Neural cell (in vitro differentiated cells): ENCODE measurements at regions not wholly inside any gene's neighbourhood (a gene's known extent, or its start where the extent isn't known, plus 50 kb on each side); places are given as distances from the start of the nearest gene placed in this dataset.
A peak's percentile ranks its signal among the peaks of the same experiment; 100 is the strongest.

ENCODE experiments used
- H2AFZ ChIP-seq: fragments of 200-600, 300-800 bp; sonication (generic), shearing (Covaris generic); 2 replicates; pipeline ENCODE4 v1.6.0; 2014; ENCODE audit warnings: low read depth, mild to moderate bottlenecking, antibody characterized with exemption, low read length, moderate library complexity
- H3F3A ChIP-seq: fragments of 200-600 bp; shearing (Covaris generic); 2 replicates; pipeline ENCODE4 v1.6.1; 2016; ENCODE audit warnings: mild to moderate bottlenecking, moderate library complexity, mixed read lengths, antibody characterized with exemption, low read length; ENCODE audit not compliant: insufficient read depth, poor library complexity, severe bottlenecking
- H3K27ac ChIP-seq: fragments of 200-600, 300-800 bp; sonication (generic), shearing (Covaris generic); 2 replicates; pipeline ENCODE4 v1.5.1; 2014; ENCODE audit warnings: mild to moderate bottlenecking, low read length, moderate library complexity
- H3K27me3 ChIP-seq: fragments of 300-800, 200-600 bp; sonication (generic), shearing (Covaris generic); 2 replicates; pipeline ENCODE4 v1.6.0; 2014; ENCODE audit warnings: mild to moderate bottlenecking, low read depth, low read length, moderate library complexity; ENCODE audit not compliant: insufficient read depth
- H3K36me3 ChIP-seq: fragments of 300-800, 200-600 bp; sonication (generic), shearing (Covaris generic); 2 replicates; pipeline ENCODE4 v1.5.1; 2014; ENCODE audit warnings: mild to moderate bottlenecking, antibody characterized with exemption, low read length, moderate library complexity; ENCODE audit not compliant: insufficient read depth
- H3K4me2 ChIP-seq: fragments of 300-800, 200-600 bp; sonication (generic), shearing (Covaris generic); 2 replicates; pipeline ENCODE4 v1.6.0; 2014; ENCODE audit warnings: mild to moderate bottlenecking, low read length
- H3K4me3 ChIP-seq: fragments of 300-800, 200-600 bp; sonication (generic), shearing (Covaris generic); 2 replicates; pipeline ENCODE4 v1.5.1; 2014; ENCODE audit warnings: mild to moderate bottlenecking, low read length, moderate library complexity
- H3K79me2 ChIP-seq: fragments of 200-600 bp; shearing (Covaris generic); replicated peaks from 2 replicates; pipeline ENCODE4 v1.6.0; 2014; ENCODE audit warnings: mild to moderate bottlenecking, low read length, moderate library complexity; ENCODE audit not compliant: insufficient read depth
- H3K9ac ChIP-seq: fragments of 300-800, 200-600 bp; sonication (generic), shearing (Covaris generic); 2 replicates; pipeline ENCODE4 v1.6.1; 2016; ENCODE audit warnings: mild to moderate bottlenecking, low read length, mixed read lengths
- H3K9me2 ChIP-seq: fragments of 200-600 bp; shearing (Covaris generic); 2 replicates; pipeline ENCODE4 v1.6.1; 2016; ENCODE audit warnings: mild to moderate bottlenecking, low read length, mixed read lengths; ENCODE audit not compliant: insufficient read depth
- H3K9me3 ChIP-seq: fragments of 200-600, 300-800 bp; sonication (generic), shearing (Covaris generic); 2 replicates; pipeline ENCODE4 v1.6.1; 2016; ENCODE audit warnings: mild to moderate bottlenecking, mixed run types, low read length, moderate library complexity, mixed read lengths
- H4K20me1 ChIP-seq: fragments of 200-600 bp; shearing (Covaris generic); 2 replicates; pipeline ENCODE4 v1.6.1; 2016; ENCODE audit warnings: mild to moderate bottlenecking, mixed run types; ENCODE audit not compliant: insufficient read depth
- EP300 ChIP-seq: fragments of 450-650 bp; conservative IDR thresholded peaks from 2 replicates; pipeline ENCODE4 v1.6.1; 2014; ENCODE audit warnings: antibody characterized with exemption, mild to moderate bottlenecking, moderate library complexity; ENCODE audit not compliant: poor library complexity, severe bottlenecking
- EZH2 ChIP-seq: fragments of 200-600, 300-800 bp; shearing (Covaris generic), sonication (generic); IDR thresholded peaks from 2 replicates; pipeline ENCODE4 v1.6.1; 2014; ENCODE audit warnings: antibody characterized with exemption, low read length, borderline replicate concordance, mild to moderate bottlenecking; ENCODE audit not compliant: insufficient read depth, poor library complexity, severe bottlenecking
- MXI1 ChIP-seq: fragments of 450-650 bp; conservative IDR thresholded peaks from 2 replicates; pipeline ENCODE4 v1.6.1; 2014; ENCODE audit warnings: antibody characterized with exemption, mild to moderate bottlenecking; ENCODE audit not compliant: poor library complexity, severe bottlenecking
- POLR2AphosphoS5 ChIP-seq: IDR thresholded peaks from 2 replicates; pipeline ENCODE4 v1.6.1; 2012
- RAD21 ChIP-seq: fragments of 450-650 bp; conservative IDR thresholded peaks from 2 replicates; pipeline ENCODE4 v1.6.1; 2014; ENCODE audit warnings: antibody characterized with exemption, mild to moderate bottlenecking, moderate library complexity
- REST ChIP-seq: IDR thresholded peaks from 2 replicates; pipeline ENCODE4 v1.6.1; 2012; ENCODE audit warnings: borderline replicate concordance
- SMC3 ChIP-seq: fragments of 450-650 bp; conservative IDR thresholded peaks from 2 replicates; pipeline ENCODE4 v1.6.1; 2014; ENCODE audit warnings: antibody characterized with exemption, mild to moderate bottlenecking, moderate library complexity; ENCODE audit not compliant: poor library complexity
- TAF1 ChIP-seq: IDR thresholded peaks from 2 replicates; pipeline ENCODE4 v1.6.1; 2012; ENCODE audit warnings: low read depth
- TF ChIP-seq, protein P1 (sequence below): fragments of 450-650 bp; IDR thresholded peaks from 2 replicates; pipeline ENCODE4 v1.5.1; 2014; ENCODE audit warnings: antibody characterized with exemption, mild to moderate bottlenecking, moderate library complexity; ENCODE audit not compliant: poor library complexity, severe bottlenecking

DNA sequence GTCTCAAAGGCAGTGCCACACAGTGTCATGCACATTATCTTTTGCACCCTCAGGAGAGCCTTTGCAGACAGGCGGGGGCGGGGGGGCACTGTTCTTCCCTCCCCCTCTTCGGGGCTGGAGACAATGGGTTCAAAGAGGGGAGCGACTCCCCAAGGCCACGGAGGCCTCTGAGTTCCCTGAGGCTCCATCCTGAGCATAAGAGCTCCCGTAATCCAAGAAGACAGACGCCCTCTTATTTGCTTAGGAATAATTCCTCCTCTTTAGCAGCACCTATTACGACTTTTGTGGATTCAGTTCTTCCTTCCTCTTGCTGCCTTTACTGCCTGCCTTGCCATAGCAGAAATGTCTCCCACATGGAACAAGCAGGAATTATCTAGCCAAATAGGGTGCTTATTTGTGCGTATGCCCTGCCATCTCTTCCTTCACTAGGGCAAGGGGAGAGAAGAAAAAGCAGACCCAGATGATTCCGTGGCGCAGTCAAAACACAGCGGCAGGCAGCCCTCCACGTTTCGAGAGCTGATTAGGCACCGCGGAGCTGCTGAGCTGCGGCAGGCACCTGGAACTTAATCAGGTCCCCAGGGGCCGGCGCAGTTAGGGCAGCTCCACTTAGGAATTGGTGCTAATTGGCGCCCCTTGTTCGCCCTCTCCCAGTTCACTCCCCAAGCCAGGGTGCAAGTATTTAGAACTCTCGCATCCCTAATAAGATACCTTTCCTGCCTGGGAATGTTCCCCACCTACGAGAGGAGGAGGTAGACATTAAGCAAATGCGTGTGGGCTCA, 233.4 kb upstream of the MYT1L start:
- no peaks in the 10 kb centered on the region for H3K79me2 ChIP-seq
- no peaks in the 10 kb centered on the region for H3K9me2 ChIP-seq
- no peaks in the 10 kb centered on the region for H3K27me3 ChIP-seq
- H3K9me3 ChIP-seq = no peaks in the 10 kb centered on the region
- no peak overlapping the region for H3K4me3 ChIP-seq
- no peaks in the 10 kb centered on the region for H4K20me1 ChIP-seq
- H3K4me2 ChIP-seq = no peak overlapping the region
- H2AFZ ChIP-seq = no peak overlapping the region
- H3K9ac ChIP-seq = peak overlapping the region; percentile 46
- TF ChIP-seq POLR2AphosphoS5 = peak; percentile 20
- TF ChIP-seq TAF1 = no peak
- peak; percentile 22 for TF ChIP-seq SMC3
- peak; percentile 14 for TF ChIP-seq EP300
- TF ChIP-seq REST = no peak
- H3K36me3 ChIP-seq = no peaks in the 10 kb centered on the region
- peak overlapping the region; percentile 70 for H3K27ac ChIP-seq
- no peaks in the 10 kb centered on the region for H3F3A ChIP-seq

- H3K9ac ChIP-seq = no peak overlapping the region
- H2AFZ ChIP-seq = no peak overlapping the region
- no peaks in the 10 kb centered on the region for H3F3A ChIP-seq
- H3K4me3 ChIP-seq = no peak overlapping the region
- TF ChIP-seq SMC3 = no peak
- no peak for TF ChIP-seq POLR2AphosphoS5
- TF ChIP-seq EP300 = no peak
- TF ChIP-seq, protein P1, sequence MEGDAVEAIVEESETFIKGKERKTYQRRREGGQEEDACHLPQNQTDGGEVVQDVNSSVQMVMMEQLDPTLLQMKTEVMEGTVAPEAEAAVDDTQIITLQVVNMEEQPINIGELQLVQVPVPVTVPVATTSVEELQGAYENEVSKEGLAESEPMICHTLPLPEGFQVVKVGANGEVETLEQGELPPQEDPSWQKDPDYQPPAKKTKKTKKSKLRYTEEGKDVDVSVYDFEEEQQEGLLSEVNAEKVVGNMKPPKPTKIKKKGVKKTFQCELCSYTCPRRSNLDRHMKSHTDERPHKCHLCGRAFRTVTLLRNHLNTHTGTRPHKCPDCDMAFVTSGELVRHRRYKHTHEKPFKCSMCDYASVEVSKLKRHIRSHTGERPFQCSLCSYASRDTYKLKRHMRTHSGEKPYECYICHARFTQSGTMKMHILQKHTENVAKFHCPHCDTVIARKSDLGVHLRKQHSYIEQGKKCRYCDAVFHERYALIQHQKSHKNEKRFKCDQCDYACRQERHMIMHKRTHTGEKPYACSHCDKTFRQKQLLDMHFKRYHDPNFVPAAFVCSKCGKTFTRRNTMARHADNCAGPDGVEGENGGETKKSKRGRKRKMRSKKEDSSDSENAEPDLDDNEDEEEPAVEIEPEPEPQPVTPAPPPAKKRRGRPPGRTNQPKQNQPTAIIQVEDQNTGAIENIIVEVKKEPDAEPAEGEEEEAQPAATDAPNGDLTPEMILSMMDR = no peak
- no peak for TF ChIP-seq EZH2
- no peak for TF ChIP-seq TAF1
- TF ChIP-seq MXI1 = no peak
- TF ChIP-seq RAD21 = no peak
- TF ChIP-seq REST = no peak
- peak overlapping the region; percentile 70 for H3K27ac ChIP-seq
- no peaks in the 10 kb centered on the region for H4K20me1 ChIP-seq
- no peaks in the 10 kb centered on the region for H3K9me2 ChIP-seq
- no peaks in the 10 kb centered on the region for H3K9me3 ChIP-seq
- no peak overlapping the region for H3K4me2 ChIP-seq
- H3K36me3 ChIP-seq = no peaks in the 10 kb centered on the region
- no peaks in the 10 kb centered on the region for H3K79me2 ChIP-seq
- H3K27me3 ChIP-seq = no peaks in the 10 kb centered on the region
Measured at GRCh38 chr2:2563309-2563860, 232.3 kb upstream of the MYT1L start.
